HG02763 (cell line): ENCODE measurements at regions not wholly inside any gene's neighbourhood (a gene's known extent, or its start where the extent isn't known, plus 50 kb on each side); places are given as distances from the start of the nearest gene placed in this dataset.

Source experiments
- ATAC-seq: cut with Tn5 transposase; IDR thresholded peaks from one replicate; pipeline ENCODE4 v1.9.1; 2021; ENCODE audit warnings: mild to moderate bottlenecking, moderate library complexity; ENCODE audit not compliant: unreplicated experiment

DNA sequence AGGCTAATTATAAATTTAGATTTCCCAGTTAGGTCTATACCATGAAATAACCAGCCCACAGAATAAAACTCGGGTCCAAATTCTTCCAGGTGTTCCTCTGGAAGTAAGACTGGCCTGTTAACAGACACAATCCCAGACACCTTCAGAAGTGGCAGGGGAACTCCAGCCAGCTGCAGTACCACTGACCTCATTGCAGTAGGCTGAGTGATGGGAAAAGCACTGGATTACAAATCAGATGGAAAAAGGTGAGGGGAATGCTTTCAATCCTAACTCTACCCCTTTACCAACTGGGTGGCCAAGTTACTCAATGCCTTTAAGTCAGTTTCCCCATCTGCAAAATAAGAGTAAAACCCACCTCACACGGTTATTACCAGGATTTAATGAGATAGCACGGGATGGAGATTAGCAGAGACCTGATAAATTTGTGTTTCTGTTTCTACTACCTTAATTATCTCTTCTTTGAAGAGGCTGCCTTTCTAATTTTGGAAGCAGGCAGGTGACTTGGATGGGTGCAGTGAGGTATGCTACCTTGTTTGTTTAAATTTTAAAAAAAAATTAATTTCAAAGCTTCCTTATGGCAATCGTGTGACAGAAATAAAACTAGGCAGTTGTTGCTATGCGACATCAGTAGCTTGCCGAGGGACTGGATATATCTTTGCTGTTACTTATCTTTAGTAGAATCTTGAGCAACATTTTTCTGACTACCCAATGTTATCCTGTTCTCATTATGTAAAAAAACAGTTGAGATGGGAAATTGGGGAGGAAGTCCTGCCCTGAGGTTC, 167.3 kb upstream of the GRIN2B start:
- ATAC-seq = no peak

DNA sequence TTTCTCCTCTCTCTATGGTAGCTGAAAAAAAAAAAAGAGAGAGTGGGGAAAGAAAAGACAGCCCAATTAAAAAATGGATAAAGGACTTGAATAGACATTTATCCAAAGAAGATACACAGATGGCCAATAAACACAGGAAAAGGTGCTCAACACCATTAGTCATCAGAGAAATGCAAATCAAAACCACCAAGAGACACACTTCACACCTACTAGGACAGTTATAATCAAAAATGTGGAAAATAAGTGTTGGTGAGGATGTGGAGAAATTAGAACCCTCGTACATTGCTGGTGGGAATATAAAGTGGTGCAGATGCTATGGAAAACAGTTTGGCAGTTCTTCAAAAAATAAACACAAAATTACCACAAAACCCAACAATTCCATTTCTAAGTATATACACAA, 172.4 kb upstream of the GRIN2B start:
- ATAC-seq = no peak

DNA sequence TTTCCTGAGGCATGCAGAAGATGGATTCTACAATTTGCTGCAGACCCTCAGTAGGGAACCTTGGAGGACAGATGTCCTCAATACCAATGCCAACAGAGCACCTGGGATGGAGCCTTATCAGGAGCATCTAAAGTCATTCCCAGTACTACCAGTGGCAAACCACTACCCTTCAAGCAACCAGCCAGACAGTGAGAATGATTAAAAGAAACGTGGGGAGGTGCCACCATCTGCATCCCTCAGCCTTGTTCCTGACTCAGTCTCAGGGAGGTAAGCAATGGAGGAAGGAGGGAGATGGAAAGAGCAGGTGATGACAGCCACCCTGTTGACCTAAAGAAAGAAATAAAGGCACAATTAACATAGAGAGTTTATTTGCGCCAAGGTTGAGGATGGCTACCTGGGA, 175.2 kb upstream of the GRIN2B start:
- ATAC-seq = peak; percentile 1

DNA sequence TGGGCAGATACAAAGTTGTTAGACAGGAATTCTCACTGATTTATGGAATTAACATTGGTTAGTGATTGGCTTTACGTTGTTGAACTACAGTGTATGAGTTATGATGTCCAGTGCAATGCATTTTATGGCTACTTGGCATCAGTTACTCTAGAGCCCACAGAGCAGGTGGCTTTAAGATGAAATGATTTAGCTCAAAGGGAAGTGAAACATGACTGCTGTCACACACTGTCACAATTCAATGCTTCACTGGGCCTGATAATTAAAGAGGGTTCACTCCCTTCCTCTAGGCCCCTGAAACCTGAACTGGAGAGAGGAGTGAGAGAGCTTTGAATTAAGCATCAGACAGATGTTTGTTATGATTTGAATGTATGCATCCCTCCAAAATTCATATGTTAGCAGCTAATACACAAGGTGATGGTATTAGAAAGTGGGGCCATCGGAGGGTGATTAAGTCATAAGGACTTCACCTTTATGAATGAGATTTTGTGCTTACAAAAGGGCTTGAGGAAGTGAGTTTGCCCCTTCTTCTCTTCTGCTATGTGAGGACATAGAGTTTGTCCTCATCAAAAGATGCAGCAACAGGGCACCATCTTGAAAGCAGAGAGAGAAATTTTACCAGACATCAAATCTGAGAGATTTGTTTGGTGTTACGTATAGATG, 175.8 kb upstream of the GRIN2B start:
- peak; percentile 98 for ATAC-seq

DNA sequence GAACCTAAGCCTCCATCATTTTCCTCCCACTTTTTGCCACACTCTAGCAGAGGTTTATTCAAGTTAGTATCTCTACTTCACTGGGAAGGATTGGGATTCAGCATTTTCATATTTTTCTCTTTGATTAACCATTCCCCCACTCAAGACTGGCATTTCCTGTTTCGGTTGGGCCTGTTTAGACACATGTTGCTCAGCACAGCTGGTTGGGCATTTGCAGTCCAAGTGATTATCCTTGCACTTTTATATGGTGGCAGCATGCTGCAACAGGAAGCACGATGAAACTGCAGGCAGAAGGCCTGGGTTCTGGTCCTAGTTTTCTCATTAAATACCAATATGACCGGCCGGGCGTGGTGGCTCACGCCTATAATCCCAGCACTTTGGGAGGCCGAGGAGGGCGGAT, 182.9 kb upstream of the GRIN2B start:
- no peak for ATAC-seq

DNA sequence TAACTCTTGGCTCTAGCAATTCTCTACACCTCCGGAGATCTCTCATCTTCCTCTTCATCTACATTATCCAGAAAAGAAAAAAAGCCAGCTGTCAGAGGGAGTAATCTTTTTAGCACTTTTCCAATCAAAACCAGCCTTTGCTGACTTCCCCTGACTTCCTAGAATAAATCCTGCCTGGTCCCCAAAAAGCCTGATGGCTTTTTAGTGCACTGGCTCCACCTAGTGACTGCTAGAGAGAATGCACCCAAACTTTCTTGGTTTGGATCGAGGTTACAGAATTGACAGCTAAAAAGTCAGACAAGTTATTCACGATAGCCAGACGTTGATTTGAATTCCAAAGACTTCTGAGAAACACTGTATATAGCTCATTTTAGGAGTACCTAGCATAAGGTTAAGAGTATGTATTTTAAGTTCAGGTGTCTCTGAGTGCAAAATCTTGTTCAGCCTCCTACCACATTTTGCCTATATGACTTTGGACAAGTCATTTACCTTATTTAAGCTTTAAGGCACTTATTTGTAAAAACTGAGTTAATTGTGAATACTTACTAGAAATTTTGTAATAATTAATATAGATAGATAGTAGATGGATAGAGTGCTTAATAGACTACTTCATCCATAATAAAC, 185.7 kb upstream of the GRIN2B start:
- ATAC-seq = no peak

DNA sequence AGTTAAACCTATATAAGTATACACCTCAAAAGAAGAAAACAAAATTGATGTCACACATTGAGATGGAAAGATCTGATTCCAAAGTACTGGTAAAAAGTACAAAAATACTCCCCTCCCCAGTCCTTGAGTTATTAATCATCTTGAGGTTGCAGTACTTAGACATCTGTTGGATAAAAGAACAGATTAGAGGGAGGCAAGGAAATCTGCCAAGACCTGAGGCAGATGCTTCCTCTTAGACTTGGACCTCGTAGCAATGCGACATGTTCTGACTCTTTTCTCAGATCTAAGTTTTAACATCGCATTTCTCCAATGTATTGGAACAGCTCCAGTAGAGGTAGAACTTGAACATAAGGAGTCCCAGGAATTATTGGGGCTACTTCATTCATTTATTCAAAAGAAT, 187.9 kb upstream of the GRIN2B start:
- no peak for ATAC-seq

DNA sequence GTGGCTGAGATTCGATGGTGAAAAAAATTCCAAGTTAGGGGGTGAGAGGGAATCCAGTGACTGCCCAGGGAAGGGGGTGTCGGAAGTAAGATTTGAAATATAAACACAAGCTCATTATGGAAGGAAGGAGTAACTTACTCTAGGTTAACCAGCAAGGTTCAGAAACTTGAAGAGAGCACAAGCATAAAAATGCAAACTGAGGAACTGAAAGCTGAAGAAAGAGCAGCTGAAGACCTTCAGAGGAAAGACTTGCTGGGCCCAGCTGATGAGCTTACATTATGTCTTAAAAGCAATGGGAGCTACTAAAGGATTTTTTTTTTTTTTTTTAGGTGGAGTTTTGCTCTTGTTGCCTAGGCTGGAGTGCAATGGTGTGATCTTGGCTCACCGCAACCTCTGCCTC, 189.7 kb upstream of the GRIN2B start:
- ATAC-seq = peak; percentile 62

DNA sequence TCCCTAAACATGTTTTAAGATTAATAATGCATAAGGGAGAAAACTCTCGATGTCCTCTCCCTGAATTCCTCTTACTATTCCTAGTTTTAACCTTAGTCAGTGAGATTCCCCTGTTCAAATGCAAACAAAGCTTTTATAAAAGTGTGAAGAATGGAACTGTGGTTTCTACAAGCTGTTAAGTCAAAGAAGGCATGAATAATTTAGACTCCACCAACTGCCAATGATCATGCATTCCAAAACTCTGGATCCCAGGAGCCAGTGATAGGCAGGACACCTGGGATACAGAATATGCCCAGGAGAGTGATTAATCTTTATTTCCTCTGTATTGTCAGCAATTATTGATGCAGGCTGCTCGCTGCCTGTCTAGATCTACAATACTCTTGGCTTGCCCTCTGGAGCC, 190.3 kb upstream of the ATF7IP start:
- no peak for ATAC-seq

DNA sequence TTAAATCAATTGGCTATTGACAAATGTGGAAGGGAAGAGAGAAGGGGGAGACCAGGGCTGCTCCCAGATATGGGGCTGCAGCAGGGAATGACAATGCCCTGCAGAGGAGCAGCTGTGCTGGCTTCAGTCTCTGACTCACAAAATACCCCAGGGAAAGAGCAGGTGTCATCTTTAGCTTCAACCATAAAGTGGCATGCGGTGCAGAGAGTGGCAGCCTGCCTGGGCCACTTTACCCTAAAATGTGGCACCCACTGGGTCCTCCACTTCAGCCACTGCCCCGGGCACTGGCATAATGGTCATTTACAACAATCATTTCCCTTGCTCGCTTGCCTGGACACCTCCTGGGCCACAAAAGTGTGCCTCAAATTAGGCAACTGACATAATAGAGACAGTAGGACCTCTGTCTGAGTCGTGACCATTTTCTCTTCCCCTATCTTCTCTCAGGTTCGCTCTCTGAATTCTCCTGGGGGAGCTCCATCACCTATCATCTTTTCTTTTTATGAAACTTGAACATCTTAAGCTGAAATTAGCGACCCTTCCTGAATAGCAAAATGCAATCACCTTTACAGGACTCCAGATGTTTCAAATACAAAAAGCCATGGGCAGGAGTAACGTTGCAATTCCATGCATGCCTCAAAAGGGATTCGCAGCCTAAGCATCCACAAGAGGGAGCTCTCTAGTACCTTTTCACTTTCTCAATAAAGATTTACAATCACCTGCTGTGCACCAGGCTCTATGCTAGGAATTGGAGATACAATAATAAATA, 179.9 kb upstream of the ATF7IP start:
- ATAC-seq = peak; percentile 65

DNA sequence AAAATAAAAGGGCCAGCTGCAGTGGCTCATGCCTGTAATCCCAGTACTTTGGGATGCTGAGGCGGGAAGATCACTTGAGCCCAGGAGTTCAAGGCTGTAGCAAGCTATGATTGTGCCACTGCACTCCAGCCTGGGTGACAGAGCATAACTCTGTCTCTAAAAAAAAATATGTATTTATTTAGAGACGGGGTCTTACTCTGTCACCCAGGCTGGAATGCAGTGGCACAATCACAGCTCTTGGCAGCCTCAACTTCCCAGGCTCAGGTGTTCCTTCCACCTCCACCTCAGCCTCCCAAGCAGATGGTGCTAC, 179.3 kb upstream of the ATF7IP start:
- ATAC-seq = no peak

DNA sequence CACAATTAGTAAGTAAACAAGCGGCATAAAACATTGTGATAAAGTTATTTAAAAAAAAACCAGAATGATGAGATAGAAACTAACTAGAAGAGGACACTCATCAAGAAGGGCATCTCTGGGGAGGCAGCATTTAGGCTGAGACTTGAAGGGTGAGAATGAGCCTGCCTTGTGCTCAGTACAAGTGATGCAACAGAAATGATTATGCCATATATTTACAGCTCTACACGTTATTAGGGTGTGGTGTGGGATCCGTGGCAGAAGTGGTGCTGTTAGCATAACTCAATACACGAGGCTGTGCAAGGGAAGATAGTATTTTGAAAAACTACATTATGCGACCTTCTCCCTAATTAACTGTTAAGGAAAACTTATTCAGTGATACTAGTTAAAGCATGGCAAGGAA, 178.5 kb upstream of the ATF7IP start:
- ATAC-seq = no peak

DNA sequence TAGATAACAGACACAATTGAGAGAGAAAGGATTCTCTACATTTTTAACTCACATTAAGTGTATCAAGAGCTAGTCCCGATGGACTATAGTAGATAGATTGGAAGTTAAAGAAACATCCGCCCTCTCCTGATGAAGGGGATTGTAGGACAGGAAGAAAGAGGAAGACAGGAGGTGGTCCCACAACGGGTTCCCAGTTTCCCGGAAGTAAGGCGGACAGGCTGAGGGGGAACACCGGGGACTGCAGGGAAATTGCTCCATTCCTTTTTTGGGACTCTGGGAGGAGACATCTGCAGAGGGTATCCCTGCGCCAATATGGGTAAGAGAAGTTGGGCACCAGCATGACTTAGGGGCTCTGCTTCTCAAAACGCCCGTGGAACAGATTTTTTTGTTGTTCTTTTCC, 177.5 kb upstream of the ATF7IP start:
- ATAC-seq = no peak

DNA sequence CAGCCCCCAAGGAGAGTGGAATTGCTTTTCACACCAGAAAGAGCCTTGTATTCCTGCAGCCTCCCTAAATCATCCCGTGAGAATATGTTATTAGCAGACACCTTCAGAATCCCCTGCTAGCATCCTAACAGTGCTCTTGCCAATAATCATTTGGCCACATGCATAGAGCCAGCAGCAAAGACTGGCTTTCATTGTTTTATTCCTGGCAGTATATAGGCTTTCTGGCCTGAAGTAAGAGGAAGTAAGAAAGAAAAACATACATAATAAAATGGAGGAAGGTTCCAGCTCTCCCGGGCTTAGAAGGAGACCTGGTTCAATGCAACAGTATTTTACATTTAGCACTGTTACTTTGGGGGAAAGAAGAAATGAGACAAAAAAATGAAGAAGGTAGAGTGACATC, 176.7 kb upstream of the ATF7IP start:
- ATAC-seq = no peak

DNA sequence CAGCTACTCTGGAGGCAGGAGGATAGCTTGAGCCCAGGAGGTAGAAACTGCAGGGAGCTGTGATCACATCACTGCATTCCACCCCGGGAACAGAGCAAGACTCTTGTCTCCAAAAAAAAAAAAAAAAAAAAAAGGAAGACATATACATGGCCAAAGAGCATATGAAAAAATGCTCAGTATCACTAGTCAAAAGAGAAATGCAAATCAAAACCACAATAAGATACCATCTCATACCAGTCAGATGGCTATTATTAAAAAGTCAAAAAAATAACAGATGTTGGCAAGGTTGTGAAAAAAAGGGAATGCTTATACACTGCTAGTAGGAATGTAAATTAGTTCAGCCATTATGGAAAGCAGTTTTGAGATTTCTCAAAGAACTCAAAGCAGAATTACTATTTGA, 174.8 kb upstream of the ATF7IP start:
- no peak for ATAC-seq

DNA sequence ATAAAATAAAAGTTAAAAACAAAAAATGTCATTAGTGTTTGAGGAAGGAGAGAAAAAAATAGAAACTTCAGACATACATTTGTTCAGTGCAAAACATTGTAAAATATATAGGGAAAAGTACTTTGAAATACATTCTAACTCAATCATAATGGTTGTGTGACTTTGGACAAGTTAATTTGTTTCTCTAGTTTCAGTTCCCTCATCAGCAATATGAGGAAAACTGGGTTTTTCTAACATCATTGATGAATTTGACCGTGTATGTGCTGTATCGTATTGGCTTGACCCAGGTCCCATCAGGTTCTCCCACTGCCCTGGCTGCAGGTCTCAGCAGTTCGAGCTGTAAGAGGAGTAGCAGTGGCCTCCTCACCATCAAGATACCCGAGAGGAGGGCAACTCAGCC, 173.9 kb upstream of the ATF7IP start:
- ATAC-seq = no peak

DNA sequence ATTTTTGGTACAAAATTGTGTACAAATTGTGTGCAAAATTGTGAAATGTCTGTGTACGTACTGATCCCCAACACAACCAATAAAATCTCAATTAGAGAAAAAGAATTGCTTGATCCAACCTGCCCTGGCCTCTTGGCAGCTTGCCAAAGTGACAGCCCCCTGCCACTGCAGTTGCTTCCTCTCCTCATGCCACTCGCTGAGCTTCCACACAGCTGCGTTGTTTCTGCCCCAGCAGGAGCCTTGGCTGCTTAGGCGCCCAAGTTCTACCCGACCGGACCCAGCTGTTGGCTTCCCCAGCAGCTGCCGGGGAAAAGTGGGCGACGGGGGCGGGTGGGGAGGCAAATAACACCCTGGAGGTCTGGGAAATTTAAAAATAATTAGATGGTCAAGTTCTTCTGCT, 171.8 kb upstream of the ATF7IP start:
- no peak for ATAC-seq

DNA sequence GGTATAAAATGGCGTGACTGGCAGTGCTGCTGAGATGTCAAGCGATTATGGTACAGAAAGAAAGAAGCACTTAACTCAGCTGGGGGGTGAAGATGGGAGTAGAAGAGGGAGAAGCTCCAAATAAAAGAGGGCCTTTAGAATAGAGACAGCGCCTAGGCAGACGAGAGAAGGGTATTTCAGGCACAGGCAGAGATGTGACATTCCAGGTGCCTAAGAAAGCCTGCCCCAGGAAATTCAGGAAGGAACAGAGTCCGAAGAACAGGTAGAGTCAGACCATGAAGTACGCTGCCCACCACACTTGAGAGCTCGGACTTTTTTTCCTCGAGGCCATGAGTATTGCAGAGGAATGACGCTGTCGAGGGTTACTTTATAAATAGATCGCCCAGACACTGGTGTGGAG, 170.9 kb upstream of the ATF7IP start:
- ATAC-seq = no peak

DNA sequence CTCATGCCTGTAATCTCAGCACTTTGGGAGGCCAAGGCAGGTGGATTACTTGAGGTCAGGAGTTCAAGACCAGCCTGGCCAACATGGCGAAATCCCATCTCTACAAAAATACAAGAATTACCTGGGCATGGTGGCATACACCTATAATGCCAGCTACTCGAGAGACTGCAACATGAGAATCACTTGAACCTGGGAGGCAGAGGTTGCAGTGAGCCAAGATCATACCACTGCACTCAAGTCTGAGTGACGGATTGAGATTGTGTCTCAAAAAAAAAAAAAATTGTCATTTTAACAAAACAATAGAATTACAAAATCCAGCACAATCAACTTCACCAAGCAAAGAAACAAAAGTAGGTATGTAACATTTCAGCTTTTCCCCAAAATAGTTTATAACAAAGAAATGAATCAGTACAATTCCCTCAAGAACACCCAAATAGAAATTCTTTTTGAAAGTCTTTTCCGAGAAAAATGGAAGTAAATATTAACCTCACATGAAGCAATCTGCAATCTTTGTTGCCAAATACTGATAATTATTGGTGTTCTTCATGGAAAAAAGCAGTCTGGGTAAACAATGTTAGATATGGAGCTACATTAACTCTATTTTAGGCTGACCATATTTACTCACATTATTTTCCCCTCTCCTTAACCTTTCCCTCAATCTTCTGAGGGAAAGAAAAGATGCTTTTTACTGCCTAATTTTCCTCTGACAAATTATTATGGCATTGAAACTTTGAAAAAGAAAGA, 165.9 kb upstream of the ATF7IP start:
- no peak for ATAC-seq

DNA sequence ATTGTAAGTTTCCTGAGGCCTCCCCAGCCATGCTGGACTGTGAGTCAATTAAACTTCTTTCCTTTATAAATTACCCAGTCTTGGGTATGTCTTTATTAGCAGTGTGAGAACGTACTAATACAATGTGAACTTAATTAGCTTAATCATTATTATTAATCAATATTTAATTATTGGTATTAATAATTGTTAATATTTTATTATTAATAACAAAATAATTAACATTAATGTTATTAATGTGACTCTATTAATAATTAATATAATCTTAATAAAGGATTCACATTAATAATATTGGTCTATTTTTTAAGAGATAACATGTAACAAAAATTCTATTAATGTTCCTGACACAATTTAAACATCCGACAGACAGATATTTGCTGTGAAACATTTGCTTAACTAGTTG, 164.9 kb upstream of the ATF7IP start:
- no peak for ATAC-seq

DNA sequence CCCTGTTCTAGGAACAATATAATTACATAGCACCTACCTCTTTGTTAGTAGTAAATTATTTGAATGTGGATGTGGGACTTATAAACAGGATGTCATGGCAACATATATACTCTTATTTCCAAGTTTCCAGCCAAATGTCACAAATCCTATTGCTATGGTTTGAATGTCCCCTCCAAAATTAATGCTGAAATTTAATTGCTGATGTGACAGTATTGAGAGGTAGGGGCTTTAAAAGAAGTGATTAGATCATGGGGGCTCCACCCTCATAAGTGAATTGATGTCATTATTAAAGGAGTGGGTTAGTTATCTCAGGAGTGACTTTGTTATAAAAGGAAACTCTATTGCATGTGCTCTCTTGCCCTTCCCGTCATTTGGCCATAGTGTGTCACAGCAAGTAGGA, 164.2 kb upstream of the ATF7IP start:
- ATAC-seq = no peak
